GM18868 (cell line): ENCODE measurements at regions not wholly inside any gene's neighbourhood (a gene's known extent, or its start where the extent isn't known, plus 50 kb on each side); places are given as distances from the start of the nearest gene placed in this dataset.

Experiments used
- ATAC-seq: cut with Tn5 transposase; IDR thresholded peaks from one replicate; pipeline ENCODE4 v1.9.1; 2021; ENCODE audit warnings: mild to moderate bottlenecking, moderate library complexity; ENCODE audit not compliant: unreplicated experiment

DNA sequence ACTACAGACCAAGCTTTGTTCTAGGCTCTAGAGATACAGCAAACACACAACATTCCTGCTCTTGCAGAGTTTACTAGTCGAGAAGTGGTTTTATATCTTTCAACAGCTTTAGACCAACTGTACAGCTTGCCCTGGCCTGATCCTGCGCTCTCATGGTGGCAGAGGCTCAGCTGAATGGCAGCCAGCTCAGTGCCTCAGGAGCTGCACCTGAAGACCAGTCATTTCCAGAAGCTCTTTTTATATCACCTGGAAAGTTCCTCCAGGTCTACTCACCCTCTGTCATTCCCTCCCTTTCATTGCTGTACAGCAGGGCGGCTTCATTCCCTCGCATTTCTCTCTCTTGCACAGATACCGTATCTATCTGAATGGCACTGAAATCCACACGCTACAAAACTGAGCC, 319.8 kb downstream of the GATA3 start:
- no peak for ATAC-seq

DNA sequence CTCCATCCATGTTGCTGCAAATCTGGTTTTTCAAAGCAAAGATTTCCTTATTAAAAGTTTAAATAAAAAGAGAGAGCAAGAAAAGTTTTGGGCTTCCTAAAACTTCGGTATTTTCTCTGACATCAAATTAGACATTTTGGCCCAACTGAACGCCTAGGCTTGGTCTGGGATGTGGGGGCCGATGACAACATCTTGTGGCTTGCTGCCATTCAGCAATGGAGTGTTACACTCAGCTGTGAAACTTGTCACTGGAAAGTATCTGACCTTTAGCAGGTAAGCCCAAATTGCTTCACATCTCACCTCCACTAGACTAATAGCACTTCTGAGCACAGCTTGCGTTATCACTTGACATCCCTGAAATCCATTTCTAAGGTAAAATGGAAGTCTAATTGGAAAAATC, 320.6 kb downstream of the GATA3 start:
- no peak for ATAC-seq

DNA sequence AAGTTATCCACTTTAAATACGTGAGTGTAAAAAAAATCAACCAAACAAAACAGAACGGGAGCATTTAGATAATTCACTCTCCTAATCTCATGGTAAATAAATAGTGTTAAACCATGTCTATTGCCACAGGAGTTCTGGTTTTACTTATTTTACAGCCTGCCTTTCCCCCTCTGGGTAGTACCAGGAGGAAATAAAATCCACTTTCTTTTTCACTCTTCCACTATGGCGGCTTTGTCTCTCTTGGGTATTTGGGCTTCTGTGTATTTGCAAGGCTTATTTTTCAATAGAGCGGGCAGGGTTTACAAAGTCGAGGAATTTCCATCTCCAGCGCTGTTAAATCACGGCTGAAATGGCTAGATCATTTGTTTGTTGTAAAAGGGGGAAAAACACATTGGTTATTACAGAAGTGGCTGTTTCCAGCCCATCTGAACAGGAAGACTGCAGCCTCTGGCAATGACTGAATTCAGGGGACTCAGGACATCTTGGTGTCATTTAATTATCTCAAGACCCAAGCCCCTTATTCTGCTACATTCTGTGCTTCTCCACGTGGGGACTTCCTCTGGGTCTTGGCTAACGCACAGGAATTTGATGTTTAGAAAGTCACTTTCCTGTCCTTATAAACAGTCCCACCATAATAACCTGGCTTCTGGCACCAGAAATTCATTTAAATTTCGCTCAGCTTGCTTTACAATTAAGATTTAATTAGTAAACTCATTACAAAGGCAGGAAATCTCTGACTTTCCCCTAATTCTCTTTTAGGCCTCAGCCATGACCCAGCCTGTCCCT, 323.9 kb downstream of the GATA3 start:
- ATAC-seq: no peak

DNA sequence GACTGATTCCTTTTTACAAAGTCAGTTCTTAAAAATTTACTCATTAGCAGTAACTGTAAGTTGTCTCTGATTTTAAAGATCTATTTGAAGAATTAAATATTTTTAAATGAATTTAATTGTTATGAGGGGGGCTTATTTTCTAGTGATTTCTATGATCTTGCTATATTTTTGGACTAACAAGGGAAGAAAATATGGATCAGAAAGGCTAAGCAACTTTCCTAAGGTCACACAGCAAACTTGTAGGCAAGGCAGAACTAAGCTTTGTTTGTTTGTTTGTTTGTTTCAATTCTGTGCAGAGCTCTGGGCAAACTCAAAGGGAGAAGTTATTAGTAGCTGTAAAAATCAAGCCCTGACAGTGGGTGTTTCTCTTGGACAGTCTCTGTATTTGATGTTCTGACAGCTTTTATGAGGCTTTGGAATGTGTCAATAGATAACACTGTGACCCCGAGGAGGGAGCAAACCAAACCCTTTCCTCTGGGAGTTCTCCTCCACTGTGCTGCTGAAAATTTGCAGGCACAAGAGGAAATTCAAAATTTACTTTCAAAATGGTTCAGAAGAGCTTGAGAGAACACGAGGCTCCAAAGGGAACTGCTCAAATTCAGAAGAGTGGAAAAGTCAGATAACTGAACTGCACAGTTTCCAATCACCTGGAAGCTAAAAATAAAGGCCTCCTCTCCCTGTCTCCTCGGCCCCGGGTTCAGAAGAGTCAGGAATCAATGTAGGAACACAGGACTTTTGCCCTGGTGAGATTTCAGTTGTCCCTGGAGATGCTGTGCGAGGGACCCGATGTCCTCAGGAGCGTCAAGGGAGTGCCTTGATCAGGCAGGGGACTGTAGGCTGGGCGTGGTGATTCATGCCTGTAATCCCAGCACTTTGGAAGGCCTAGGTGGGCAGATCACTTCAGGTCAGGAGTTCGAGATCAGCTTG, 325.7 kb downstream of the GATA3 start:
- no peak for ATAC-seq

- ATAC-seq: no peak
Measured at GRCh38 chr10:8380833-8381496, 326.5 kb downstream of the GATA3 start.

DNA sequence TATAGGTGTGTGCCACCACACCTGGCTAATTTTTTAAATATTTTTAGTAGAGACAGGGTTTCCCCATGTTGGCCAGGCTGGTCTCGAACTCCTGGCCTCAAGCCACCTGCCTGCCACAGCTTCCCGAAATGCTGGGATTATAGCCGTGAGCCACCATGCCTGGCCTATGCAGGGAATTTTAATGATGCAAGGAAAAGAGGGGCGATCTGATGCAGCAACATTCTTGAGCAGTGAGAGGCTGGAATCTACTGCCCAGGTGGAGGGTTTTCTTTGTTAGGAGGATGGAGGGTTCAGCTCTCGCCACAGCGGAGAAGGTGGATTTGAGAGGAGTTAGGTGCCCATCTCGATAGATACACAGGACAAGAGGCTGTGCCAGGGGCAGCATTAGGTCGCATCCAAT, 332.3 kb downstream of the GATA3 start:
- ATAC-seq: no peak

- no peak for ATAC-seq
Measured at GRCh38 chr10:8389630-8390029, 335.1 kb downstream of the GATA3 start.

DNA sequence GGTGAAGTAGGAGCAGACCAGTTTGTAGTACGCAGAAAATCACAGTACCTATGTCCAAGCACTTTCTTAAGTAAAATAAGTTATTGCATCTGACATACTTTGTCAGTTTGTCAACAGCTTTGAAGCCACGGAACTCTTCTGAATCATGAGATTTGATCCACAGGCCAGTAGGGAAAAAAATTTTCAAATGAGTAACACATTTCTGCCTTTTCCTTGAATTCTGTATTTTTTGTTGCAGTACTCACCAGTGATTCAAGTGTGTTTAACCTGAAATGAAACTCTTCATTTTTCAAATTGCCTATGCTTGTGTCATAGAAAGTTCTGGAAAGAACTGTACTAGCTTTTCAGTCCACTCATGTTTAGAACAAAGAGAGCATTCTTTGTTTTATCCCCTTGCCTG, 337.7 kb downstream of the GATA3 start:
- ATAC-seq: no peak

DNA sequence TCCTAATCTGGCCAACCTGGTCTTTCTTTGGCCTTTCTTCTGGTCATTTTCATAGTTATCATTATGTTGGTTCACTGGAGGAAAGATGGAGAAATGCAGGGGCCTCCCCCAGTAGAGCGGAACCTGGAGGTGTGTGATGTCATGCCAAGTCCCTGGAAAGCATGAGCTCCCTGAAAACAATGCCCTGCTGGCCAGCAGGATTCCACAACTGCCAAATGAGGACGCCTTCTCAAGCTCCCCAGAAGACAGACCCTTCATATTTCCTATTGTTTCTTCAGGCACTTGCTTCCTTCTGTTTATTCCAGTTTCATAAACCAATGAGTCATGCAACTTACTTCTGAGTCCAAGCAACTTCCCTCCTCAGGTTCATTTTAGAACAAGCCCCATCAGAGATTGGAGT, 339.0 kb downstream of the GATA3 start:
- ATAC-seq: no peak

DNA sequence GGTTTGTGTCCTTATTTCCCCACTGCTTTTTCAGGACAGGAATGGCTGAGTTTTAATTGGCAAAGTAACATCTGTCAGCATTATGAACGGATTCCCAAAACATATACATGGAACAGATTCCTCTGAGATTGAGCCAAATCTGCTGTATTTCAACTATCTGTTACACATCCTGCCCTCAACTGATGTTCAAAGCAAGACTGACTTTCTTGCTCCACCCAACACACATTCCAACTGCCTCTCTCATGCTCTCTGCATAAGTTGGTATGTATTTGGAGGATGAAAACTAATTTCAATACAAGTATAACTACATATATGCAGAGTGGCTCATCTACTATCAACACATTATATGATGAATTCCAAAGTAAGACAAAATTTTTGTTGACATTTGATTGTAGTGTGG, 342.2 kb downstream of the GATA3 start:
- no peak for ATAC-seq

DNA sequence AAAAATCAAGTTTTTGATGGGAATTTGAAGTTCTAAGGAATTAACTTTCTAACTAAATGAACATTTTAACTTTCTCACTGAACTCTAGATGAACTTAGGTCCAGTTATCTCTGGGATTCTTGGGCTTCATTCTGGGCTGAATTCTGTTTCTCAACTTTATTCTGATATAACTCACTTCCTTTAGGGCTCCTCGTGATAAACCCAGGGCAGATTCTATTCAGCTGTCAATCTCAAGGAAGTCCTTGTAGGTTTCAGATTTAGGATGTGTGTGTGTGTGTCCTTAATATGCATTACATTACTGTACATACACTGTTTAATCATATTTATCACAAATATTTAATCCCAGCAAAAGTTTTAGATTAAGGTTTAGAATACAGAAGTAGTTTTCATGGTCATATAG, 344.3 kb downstream of the GATA3 start:
- no peak for ATAC-seq

- ATAC-seq: no peak
Measured at GRCh38 chr10:8400151-8400550, 345.7 kb downstream of the GATA3 start.

GRCh38 chr10:8400892-8401291, 346.4 kb downstream of the GATA3 start:
- no peak for ATAC-seq

- no peak for ATAC-seq
Measured at GRCh38 chr10:8401531-8401930, 347.0 kb downstream of the GATA3 start.

DNA sequence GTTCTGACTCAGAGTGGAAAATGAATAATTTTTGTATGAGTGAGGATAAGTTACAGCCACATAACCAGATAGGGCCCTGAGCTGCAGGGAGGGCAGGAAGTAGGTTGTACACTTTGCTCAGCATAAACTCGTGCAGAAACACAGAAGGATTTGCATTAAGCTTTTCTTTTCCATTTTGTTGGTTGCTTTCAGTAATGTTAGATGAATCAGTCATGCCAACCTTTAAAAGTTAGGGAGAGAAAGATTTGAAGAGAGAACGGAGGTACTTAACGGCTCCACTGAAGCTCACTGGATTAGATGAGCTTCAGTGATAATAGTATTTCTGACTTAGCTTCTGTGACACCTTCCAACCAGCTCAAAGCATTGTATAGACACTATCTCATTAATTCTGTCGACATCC, 348.1 kb downstream of the GATA3 start:
- ATAC-seq: peak; percentile 28

GRCh38 chr10:8403711-8404371, 349.4 kb downstream of the GATA3 start:
- ATAC-seq: peak; percentile 27

GRCh38 chr10:8404721-8405120, 350.2 kb downstream of the GATA3 start:
- ATAC-seq: peak; percentile 79

- no peak for ATAC-seq
Measured at GRCh38 chr10:8405596-8405995, 351.1 kb downstream of the GATA3 start.

GRCh38 chr10:8407501-8408021, 353.1 kb downstream of the GATA3 start:
- no peak for ATAC-seq

DNA sequence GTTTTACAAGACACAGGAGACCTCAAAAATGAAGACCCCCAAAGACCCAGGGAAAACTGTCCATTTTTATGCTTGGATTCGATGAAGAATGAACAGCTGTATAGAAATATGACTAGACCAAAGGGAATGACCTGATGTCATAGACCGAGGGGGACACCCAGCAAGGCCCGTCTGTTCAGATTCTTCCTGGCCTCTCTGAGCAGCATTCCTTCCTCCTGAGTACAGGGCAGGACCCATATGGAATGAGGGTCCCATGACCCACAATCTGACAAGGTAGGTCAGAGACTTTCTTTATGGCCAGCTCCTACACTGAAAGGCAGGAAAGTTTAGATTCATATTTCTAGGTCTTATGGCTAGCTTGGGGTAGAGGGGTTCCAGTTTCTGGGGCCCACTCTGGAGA, 356.0 kb downstream of the GATA3 start:
- ATAC-seq: no peak

DNA sequence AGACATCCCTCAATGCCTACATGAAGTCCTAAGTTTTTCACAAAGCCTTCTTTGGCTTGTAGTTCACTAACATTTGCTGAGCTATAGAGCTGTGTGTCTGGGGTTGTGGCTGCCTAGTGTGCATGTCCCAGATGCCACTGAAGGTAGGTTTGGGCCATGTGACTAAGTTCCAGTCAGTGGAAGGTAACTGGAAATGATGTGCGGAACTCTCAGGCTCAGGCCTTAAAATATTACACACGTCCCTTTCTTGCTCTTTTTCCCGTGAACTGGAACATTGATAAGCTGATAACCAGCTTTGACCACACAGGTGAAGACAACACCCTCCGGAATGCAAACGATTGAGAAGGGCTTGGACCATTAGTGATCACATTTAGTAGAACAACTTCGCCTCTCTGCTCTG, 358.1 kb downstream of the GATA3 start:
- no peak for ATAC-seq
